ENCODE measurements at regions not wholly inside any gene's neighbourhood (a gene's known extent, or its start where the extent isn't known, plus 50 kb on each side); places are given as distances from the start of the nearest gene placed in this dataset.

- DNase-seq (ENCODE audit: low read depth, low spot score): no peak
- ChIA-PET CTCF (interaction anchor here (0.6 kb wide), 1 partner anchor 880 kb away, joined by 8 read pairs; no protein-coding TSS in a partner anchor), POLR2A (no interaction called here)
- Histone ChIP-seq H3K4me3 (ENCODE audit: low read depth, low read length) (no peak overlapping the region), H3K9me3 (ENCODE audit: control insufficient read depth, insufficient read depth, low read length) (no peaks in the 10 kb centered on the region), H3K27ac (ENCODE audit: low read depth, low read length) (no peak overlapping the region), H3K27me3 (ENCODE audit: control insufficient read depth, insufficient read depth, low read length) (peaks cover 40% of the 10 kb centered on the region)
- no peak for TF ChIP-seq CTCF (IDR thresholded peaks at IDR 0.05; ENCODE audit: low read depth, low read length)
These were observed 260.5 kb upstream of the TLE3 start for GRCh38 chr15:70358011-70358819.

DNA sequence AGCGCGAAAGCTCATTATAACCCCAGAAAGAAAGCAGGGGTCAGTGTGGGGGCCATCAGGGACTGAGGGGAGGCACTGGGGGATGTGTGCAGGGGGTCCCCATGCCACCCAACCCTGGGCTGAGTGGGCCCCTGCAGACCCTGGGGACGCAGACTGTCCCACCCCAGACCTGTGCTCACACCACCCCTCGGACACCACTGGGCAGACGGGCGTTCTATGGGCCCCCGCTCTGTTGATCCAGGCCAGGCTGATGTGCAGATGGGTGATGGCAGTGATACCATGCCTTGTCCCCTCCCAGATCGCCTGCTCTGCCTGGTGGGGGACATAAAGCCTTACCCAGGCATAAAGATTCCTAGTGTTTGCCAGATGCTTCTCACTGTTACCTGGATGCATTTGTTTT, 259.7 kb upstream of the TLE3 start:
- DNase-seq (ENCODE audit: low read depth, low spot score): no peak
- H3K27ac ChIP-seq (ENCODE audit: low read depth, low read length): no peak overlapping the region
- ChIA-PET POLR2A (no interaction called here), CTCF (no interaction called here)
- no peak for TF ChIP-seq CTCF (IDR thresholded peaks at IDR 0.05; ENCODE audit: low read depth, low read length)
- H3K27me3 ChIP-seq (ENCODE audit: control insufficient read depth, insufficient read depth, low read length): peaks cover 42% of the 10 kb centered on the region
- no peak overlapping the region for H3K4me3 ChIP-seq (ENCODE audit: low read depth, low read length)
- no peaks in the 10 kb centered on the region for H3K9me3 ChIP-seq (ENCODE audit: control insufficient read depth, insufficient read depth, low read length)

- CTCF ChIA-PET: no interaction called here
- POLR2A ChIA-PET: no interaction called here
- Histone ChIP-seq H3K4me3 (ENCODE audit: low read depth, low read length) (no peak overlapping the region), H3K27ac (ENCODE audit: low read depth, low read length) (no peak overlapping the region), H3K9me3 (ENCODE audit: control insufficient read depth, insufficient read depth, low read length) (no peaks in the 10 kb centered on the region), H3K27me3 (ENCODE audit: control insufficient read depth, insufficient read depth, low read length) (peaks cover 43% of the 10 kb centered on the region)
- no peak for DNase-seq (ENCODE audit: low read depth, low spot score)
- TF ChIP-seq CTCF (IDR thresholded peaks at IDR 0.05; ENCODE audit: low read depth, low read length): no peak
These were observed 259.2 kb upstream of the TLE3 start for GRCh38 chr15:70356919-70357318.

DNA sequence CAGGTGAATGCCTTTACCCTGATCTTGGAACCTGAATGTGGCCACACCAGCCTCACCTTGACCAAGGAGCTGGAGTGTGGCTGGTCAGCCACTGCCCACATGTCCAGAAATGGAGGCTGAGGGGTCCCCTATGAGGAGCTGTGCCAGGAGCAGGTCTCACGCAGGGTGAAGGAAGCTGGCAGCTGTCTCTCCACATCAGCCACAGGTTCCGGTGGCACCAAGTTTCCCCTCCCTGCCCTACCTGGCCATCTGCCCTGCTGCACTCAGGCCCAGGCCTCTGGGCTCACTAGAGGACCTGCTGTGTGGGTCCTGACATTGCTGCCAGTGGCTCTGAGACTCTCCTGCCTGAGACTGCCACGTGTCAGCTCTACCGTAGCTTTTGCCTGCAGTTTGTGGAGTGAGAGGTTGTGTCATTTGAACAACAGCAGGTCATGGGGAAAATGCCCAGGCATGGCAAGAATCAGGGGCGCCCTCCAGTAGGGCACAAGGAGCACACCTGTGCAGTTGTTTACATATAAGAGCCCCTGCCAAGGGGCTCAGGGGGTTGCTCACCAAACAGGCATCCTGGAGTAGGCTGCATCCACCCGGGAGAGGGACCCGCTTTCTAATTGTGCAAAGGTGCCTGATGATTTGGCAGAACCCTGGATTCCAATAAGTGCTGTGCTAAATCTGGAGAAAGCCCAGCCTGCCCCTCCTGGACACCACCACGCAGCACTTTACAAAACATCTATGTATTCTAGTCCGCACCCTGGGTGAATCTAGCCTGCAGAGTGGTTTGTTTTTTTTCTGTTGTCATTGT, 258.5 kb upstream of the TLE3 start:
- no peak for DNase-seq (ENCODE audit: low read depth, low spot score)
- TF ChIP-seq CTCF (IDR thresholded peaks at IDR 0.05; ENCODE audit: low read depth, low read length): no peak
- Histone ChIP-seq H3K27me3 (ENCODE audit: control insufficient read depth, insufficient read depth, low read length) (peaks cover 46% of the 10 kb centered on the region), H3K9me3 (ENCODE audit: control insufficient read depth, insufficient read depth, low read length) (no peaks in the 10 kb centered on the region), H3K27ac (ENCODE audit: low read depth, low read length) (no peak overlapping the region), H3K4me3 (ENCODE audit: low read depth, low read length) (no peak overlapping the region)
- ChIA-PET POLR2A (no interaction called here), CTCF (no interaction called here)

DNA sequence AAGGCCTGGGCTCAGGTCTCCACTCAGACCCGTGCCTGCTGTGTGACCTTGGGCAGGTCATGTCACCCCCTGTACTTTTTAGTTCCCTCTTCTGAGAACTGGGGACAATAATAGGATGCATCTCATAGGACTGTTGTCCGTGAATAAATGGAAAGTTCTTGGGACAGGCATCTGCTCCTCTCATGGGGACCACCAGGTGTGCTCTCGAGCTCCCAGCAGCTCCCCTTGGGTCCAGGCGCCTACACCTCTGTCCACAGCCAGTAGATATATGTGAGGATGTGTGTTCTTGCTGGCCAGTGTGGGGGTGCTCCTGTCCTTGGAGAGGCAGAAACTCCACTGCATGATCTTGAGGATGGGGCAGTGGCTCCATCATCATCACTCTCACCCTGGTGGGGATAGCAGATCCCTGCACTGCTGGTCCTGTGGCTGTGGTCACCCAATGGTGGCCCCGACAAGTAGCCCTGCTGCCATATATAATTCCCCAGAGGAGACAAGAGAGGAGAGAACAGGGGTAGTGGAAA, 257.6 kb upstream of the TLE3 start:
- Histone ChIP-seq H3K4me3 (ENCODE audit: low read depth, low read length) (no peak overlapping the region), H3K9me3 (ENCODE audit: control insufficient read depth, insufficient read depth, low read length) (no peaks in the 10 kb centered on the region), H3K27ac (ENCODE audit: low read depth, low read length) (no peak overlapping the region), H3K27me3 (ENCODE audit: control insufficient read depth, insufficient read depth, low read length) (peaks cover 47% of the 10 kb centered on the region)
- ChIA-PET POLR2A (no interaction called here), CTCF (no interaction called here)
- no peak for TF ChIP-seq CTCF (IDR thresholded peaks at IDR 0.05; ENCODE audit: low read depth, low read length)
- no peak for DNase-seq (ENCODE audit: low read depth, low spot score)

Measured in AG04450 (cell line).